ENCODE measurements at regions not wholly inside any gene's neighbourhood (a gene's known extent, or its start where the extent isn't known, plus 50 kb on each side); places are given as distances from the start of the nearest gene placed in this dataset.

DNA sequence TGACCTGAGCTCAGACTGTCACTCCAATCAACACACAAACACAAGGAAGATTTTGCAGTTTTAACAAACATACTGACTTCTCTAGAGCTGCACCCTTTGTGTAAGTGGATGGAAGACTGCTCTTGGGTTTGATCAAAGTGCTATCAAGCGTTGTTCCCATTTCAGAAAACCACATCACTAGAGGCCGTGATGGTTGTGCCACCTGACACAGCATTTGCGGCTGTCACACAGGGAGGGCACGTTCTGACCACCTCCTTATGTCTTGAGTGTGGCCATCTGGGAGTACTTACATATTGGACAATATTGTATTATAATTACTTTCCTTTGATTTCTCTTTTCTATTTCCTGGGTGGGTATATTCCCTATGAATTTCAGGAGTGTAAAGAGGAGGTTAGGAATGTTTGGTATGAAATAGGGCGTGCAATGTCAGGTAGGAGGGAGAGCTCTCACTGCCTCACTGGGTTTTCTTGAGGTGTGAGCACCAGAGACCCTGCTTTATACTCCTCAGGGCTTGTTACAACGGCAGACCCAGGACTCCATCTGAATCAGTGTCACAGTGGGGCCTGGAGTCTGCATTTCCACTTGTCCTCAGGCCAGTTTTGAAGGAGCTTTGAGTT, 74.3 kb downstream of the SYNE3 start:
- DNase-seq, result no peak

DNA sequence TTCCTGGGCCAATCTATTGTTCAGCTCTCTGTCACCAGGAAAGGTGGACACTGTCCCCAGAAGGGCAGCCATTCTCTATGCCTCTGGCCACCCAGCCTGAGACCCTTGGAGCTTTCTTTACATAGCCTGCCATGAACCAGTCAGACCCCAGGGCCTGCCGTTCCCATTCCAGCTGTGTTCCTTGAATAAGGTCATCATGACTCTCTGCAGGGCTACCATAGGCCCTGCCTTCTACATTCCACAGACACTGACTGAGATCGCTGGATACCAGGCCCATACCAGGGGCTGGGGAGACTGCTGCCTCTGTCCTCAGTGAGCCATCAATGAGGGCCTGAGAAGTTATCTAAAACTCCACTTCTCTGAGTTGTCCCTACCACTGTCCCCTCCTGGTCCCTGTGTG, 75.5 kb downstream of the SYNE3 start:
- DNase-seq, result no peak

DNA sequence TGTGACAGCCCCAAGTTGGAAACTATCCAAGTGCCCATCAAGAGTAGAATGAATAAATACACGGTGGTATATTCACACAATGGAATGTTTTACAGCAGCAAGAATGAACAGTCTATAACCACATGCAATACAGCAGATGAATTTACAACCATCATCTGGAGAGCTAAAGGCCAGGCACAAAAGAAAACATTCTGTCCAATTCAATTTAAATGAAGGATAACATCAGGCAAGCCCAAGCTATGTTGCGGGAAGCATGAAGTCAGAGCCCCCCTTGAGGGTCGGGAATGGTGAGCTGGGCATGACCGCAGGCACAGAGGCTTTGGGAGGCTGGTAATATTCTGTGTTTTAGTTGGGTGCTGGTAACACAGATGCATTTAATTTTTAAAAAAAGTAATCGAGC, 76.0 kb downstream of the SYNE3 start:
- DNase-seq, result no peak

DNA sequence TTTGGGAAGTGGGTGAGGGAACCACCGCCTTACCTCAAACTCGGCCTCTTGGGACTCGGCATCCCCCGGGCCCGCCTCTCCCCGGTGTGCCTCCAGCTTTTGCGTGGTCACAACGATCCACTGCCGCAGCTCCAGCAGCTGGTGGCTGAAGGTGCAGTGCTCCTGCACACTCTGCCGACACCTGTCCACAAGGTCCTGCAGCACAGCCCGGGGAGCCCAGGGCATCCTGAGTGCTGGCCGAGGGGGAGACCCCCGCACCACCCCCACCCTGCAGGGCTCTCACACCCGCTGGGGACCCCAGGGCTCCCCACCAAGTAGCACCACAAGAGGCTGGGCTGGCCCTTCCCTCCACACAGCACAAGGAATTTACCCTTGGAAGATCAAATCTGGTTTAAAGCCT, 76.6 kb downstream of the SYNE3 start:
- DNase-seq, result no peak

DNA sequence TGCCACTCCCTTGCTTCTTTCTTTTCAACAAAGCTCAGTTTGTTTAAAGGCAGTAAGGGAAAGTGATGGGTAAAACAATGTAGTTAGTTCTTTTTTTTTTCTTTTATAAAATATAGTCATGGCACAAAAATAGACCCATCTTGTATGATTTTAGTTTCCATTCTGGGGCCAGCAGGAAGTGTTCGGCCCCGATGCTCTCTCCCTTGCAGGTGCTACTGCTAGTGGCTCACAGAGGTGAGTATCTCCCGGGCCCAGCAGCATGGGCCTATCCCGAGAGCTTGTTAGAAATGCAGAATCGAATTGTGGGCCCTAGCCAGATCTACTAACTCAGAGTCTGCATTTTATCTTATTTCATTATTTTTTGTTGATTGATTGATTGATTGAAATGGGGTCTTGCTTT, 78.7 kb downstream of the SYNE3 start:
- no peak for DNase-seq

DNA sequence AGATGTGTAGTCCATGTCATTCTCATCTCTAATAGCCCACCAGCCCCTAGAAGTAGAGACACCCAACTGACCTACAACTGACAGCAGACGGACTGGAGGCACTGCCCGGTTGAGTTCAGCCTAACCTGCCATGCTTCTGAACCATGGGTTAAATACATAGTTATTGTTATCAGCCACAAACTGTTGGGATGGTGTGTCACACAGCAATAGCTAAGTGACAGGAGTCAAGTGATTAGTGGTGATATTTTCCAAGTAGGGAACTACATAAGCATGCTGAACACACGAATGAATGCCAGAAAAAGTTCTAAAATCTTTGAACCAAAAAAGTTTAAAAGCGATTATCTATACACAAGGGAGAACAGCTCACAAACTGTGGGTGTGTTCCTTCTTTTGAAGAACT, 80.1 kb downstream of the SYNE3 start:
- DNase-seq, result no peak

DNA sequence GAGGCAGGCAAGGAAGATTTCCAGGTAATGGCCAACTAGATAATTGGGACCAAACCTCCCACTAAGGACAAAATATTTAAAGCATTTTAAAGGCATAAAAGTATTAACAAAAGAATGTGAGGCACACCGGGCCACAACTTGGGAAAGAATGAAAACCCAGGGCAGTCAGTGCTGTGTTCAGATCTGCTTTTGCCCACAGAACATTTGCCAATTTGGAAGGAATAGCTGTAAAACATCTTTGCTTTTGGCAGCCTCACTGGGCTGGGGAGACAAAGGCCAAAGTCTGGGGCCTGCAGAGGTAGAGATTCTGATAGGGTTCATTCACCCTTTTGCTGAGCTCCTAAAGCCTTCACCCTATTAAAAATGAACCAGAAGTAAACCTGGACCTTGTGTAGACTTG, 82.3 kb downstream of the SYNE3 start:
- no peak for DNase-seq

DNA sequence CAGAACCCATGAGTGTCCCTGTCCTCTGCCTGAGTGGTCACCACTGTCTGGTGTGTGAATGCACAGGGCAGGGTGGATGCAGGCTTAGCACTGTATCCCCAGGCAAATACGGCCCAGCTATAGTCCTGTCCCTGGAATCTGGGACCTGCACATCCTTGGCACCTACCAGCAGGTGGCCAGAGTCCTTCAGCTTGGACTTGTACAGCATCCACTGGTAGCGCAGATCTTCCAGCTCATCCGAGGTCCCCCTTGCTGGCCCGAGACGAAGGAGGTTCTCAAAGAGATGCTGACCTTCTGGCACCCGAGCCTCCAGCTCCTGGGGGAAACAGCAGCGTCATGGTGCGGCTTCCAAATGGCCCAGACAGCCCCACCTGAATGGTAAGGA, 83.4 kb downstream of the SYNE3 start:
- DNase-seq, result no peak

DNA sequence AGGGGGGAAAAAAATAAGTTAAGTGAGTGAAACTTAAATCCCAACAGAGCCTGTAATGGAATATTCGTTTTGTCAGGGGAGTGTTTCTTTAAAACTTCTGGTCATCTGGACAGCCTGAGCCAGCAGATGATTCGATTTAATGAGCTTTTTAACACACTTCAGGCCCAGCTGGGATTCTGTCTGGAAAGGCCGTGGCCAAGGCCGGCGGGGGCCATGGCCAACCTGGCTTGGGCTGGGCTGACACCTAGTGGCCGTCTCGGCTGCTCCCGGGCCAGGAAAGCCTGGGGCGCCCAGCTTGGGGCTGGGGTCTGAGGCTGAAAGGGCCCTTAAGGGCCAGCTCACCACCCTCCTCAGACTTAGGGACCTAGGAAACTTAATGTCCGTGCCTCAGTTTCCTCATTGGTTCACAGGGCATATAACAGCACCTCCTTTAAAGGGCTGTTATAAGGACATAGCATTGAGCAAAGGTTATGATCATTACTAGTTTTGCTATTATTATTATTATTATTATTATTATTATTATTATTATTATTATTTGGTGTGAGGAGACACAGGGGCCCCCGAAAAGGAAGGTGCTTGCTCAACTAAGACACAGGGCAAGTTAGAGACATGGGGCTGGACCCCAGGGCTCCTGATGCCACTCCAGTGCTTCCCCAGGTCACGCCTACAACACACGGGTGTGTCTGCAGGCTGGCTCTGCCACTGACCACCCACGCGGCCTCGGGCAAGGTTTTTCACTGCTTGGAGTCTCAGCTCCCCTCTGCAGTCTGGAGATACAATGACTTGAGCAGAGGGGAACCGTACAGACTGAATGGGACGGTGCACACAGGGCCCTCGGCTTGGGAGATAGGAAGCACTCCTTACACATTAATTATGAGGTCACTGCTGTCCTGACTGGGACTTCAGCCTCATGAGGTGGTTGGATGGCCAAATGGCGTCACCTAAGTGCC, 84.0 kb downstream of the SYNE3 start:
- peak; percentile 68 for DNase-seq

DNA sequence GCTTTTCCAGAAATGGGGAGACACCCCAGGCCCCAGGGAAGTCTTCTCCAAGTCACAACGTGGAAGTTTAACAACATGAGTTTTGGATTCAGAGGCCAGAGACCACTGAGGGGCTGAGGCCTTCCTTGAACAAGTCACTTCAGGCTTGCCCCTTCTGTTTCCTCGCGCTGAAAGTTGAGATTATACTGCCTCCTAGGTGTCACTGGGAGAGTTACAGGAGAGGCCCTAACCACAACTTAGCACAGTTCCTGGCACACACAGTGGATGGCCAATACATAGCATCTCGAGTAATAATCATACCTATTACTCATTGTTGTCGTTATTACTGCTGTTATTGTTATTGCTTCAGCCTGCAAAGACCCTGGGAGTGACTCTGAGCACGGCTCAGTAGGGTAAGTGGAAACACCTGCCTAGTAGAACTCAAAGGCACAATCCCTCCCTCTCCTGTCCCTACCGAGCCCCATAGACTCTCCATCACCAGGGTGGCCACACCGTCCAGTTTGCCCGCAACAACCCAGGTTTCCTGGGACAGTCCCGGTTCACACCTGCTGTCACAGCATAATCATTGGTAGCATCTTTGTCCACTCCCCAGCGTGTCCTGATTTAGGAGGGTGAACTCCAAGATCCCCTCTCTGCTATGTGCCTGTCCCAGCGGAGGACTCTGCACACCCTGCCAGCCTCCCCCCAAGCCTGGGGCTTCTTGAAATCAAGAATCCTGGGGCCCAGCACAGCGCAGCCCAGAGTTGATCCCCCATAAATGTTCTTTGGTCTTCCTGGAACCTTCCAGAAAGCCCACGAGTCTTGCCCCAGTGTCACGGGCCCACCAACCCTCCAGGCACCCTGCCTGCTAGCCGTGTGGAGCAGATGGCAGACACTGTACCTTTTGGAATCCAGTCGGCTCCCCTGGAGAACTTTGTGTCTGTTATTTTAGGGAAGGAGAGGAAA, 85.0 kb downstream of the SYNE3 start:
- peak; percentile 54 for DNase-seq

DNA sequence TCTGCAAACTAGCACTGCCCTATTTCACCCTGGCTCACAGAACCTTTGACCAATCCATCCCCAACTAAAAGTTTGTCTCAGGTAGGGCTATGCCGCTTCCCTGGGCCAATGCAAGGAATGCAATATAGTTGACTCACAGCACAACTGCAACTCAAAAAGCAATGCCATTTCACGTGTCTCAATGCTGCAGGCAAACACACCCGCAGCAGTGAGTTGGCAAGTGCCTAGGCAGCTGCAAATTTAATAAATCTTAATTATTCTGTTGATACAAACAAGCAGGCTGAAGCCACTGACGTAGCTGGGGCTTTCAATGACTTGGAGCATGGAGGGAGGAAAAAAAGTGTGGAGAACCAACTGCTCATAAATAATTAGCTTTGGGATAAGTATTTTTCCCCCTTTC, 87.9 kb downstream of the SYNE3 start:
- DNase-seq, result no peak

DNA sequence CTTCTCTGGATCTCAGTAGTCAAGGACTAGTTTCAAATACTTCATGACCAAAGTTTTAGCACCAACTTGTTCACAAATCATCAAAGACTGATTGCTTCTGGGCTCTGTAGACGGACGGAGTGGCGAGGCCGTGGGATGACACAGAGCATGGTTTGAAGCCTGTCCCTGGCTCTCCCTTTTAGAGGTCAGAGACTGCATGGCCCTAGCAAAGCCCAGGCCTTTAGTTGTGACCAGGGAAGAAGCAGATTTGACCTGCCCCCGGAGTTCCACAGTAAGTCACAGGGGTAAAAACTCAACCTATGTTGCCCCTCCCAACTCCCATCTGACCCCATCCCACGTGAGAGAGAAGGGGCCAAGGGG, 90.4 kb downstream of the SYNE3 start:
- no peak for DNase-seq

DNA sequence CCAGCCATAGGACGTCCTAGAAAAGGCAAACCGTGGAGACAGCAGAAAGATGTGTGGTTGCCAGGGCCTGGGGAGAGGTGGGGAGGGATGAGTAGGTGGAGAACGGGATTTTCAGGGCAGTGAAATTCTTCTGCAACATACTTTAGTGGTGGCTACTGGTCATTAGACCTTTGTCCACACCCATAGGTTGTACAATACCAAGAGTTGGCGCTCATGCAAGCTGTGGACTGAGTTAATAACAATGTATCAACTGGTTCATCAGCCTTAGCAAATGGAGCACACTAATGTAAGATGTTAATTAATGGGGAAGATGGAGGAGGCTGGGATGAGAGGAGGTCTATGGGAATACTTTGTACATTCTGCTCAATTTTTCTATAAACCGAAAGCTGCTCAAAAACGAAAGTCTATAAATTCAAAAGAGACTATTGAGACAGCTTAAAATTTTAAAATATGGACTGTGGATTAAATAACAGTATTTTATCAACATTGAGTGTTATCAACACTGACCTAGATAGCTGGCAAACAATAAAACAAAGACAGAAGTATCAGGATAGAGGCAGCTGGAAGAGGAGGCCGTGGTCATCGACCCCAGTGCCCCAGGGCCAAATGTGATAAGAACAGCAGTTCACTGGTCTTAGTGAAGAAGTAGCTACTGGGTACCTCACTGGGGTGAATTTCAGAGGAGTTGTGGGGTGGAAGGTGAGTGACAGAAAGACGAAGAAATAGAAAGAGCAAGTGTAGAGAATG, 90.9 kb downstream of the SYNE3 start:
- no peak for DNase-seq

DNA sequence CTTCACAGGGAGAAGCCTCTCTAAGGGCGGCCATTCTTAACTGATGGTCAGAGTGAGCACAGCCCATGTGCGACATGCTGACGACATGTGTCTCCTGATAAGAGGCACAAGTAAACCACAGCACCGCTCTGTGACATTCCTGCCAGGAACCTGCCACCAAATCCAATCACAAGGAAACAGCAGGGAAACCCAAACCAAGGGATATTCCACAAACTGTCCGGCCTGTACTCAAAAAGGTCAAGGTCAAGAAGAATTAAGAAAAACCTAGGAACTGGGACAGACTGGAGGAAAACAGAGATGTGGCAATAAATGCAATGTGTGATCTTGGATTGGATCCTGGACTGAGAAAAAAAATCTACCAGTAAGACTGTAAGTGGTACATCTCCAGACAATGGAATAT, 91.9 kb downstream of the SYNE3 start:
- no peak for DNase-seq

DNA sequence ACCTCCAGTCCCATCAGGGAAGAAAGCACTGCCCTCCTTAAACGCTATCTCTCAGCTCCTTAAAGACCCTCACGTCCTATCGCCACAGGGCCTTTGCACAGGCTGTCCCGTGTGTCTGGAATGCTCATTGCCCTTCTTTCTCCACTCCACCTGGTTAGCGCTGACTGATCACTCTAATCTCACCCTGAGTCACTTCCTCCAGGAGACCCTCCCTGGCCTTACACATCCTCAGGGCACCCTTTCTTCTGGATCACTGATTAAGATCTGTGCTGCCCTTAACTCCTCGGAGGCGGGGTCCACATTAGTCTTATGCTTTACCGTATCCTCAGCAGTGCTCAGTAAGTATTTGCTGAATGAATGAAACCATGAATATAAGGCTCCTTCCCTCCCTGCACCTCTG, 94.7 kb downstream of the SYNE3 start:
- peak; percentile 15 for DNase-seq

DNA sequence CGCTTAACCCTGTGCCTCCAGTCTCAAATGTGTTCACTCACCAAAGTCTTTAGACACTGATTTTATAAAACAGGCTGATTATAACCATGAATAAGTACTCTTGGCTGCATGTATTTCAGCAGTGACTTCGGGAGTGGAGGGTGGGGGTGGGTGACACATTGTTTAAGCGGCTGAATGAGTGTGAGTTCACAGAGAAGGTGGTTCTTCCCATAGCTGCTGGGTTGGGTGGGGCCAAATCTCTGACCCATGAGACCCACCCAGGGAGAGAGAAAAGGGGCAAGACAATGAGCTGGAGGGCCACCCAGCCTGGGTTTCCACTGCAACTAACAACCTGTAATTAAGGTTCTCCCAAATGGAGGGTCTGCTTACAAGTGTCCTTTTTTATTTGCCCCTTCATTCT, 96.4 kb downstream of the SYNE3 start:
- no peak for DNase-seq

DNA sequence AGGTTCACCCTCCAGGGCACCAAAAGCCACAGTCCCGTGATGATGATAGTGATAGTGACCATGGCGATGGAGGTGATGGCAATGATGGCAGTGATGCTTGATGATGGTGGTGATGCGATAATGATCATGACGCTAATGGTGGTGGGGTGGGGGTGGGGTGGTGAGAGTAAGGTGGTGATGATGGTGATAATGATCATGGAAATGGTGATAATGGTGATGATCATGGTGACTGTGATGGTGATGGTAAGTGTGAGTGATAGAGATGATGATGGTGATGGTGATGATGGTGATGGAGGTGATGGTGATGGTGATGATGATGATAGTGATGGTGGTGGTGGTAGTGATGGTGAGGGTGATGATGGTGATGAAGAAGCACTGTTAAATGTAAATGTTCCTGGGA, 96.9 kb downstream of the SYNE3 start:
- no peak for DNase-seq

DNA sequence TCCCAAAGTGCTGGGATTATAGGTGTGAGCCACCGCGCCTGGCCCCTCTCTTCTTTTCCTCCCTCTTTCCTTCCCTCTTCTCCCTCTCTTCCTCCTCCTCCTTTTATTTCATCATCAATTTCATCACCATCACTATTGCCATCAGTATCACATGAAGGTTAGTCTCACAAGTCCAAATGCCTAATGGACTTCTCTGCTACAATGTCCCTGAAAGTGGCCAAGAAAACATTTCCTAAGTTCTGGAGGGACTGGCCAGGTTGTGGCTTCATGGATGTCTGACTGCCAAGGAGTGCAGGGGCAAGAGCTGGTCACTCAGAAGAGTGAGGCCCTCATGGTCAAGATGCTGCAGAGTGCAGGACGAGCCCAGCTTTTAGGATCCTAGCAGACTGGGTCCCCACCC, 97.6 kb downstream of the SYNE3 start:
- DNase-seq, result no peak

DNA sequence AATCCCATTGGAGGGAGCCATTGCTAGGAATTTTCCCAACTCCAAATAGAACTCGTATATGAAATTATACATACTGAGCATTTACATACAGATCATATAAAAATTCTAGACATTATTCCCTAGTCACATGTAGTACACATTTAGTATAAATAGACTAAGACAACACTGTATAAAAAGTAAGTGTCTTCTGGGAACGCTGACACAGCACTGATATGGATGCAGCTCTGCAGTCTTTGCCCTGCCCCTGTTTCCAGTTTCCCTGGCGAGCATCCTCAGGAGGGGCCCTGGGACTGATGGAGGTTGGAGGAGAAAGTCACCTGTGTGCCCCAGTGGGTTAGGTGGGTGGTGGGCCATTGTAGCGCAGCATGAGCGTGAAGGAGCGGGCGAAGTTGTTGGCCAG, 97.8 kb upstream of the CLMN start:
- DNase-seq, result no peak

DNA sequence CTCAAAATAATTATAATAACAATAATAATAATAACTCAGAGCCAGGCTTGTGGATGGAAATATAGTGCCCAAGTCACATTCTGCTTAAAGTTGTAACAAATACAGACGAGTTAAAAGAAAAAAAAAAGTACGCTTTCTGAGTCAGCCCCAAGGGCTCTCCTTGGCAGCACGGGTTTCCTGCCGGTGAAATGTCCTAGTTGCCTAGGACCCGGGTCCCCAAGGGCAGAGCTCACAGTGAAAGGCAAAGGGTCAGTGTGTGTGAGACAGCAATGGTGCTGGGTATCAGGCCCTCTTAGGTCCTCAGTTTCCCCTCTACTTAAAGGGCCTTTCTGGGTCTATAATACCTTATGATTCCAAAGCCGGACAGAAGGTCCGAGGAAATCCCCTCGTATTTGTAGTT, 96.3 kb upstream of the CLMN start:
- DNase-seq, result no peak

DNA sequence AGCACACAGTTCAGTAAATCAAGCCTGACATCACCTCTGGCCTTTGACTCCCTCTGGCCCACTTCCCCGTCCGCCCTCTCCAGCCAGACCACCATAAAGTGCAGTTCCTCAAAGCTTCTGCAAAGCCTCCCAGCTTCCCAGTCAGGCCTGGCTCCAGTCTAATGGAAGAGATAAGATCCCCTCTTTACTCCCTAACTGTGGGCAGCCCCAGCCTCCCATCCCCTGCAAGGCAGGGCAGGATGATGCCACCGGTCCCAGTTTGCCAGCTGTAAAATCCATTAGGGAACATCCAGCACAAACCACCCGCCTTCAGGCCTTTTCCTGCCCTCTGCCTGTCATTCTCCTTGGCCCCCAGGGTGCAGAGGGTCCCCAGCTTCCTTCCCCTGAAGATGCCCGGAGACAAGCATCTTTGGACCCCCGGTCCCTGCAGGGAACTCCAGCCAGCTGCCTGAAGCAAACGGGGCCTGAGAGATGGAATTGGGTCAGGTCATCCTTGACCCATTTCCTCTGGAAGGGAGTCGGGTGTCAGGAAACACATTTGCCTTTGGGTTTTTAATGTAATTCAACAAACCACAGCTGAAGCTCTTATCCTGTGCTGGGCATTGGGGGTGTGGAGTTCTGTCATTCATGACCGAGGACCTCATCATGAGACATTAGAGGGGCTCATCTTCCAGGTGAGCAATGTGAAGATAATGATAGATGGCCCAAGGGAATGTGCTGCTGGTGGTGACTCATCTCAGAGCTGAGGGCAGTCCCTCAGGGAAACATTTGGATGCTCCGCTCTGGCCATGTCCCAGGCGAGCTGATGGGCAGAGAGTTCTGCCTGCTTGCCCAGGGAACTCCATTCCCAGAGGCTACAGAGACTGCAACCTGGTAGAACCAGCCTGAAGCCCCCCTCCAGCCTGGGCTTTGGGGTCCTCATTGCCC, 93.8 kb upstream of the CLMN start:
- peak; percentile 6 for DNase-seq

DNA sequence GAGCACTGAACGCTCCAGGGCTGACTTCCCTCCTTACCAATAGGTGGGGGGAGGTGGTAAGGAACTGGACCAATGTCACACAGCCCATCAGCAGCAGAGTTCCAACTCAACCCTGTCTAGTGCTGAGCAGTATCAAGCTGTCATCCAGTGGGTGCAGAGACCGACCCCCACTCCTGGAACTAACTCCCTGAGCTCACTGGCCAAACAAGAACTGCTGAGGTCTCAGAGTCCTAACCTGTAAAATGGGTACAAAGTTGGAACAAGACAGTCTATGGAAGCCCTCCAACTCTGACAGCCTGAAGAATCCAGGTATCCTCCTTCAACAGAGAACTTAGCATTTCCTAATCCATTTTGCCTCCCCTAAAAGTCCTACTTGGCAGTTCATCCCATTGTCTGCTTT, 91.1 kb upstream of the CLMN start:
- DNase-seq, result no peak
